ENCODE measurements at regions not wholly inside any gene's neighbourhood (a gene's known extent, or its start where the extent isn't known, plus 50 kb on each side); places are given as distances from the start of the nearest gene placed in this dataset.

GRCh38 chr13:80931118-80931517 is 590.2 kb upstream of the SPRY2 start:
- in situ Hi-C loops (cut with MboI) (no loop called here), intact Hi-C loops (cut with micrococcal nuclease; ENCODE audit: unreplicated experiment) (no loop called here)
- no peak for ATAC-seq
- Histone ChIP-seq H3K4me2 (ENCODE audit: control insufficient read depth, insufficient read depth) (no peak overlapping the region), H3K4me1 (ENCODE audit: control insufficient read depth, insufficient read depth, low read length) (no peaks in the 10 kb centered on the region), H4K20me1 (ENCODE audit: control insufficient read depth, insufficient read depth) (no peaks in the 10 kb centered on the region), H3K27me3 (replicated peaks in 1 of 2; ENCODE audit: control insufficient read depth in 2 of 2, insufficient read depth in 2 of 2, low read length in 1 of 2) (no peaks in the 10 kb centered on the region), H3K79me2 (ENCODE audit: control insufficient read depth, insufficient read depth, low read length) (no peaks in the 10 kb centered on the region), H3K9ac (ENCODE audit: control insufficient read depth, insufficient read depth, low read length) (no peak overlapping the region), H2AFZ (ENCODE audit: control insufficient read depth, low read depth, low read length) (no peak overlapping the region), H3K4me3 (no peak overlapping the region), H3K36me3 (ENCODE audit: control insufficient read depth in 2 of 2, insufficient read depth in 2 of 2, low read length in 1 of 2) (no peaks in the 10 kb centered on the region), H3K9me3 (replicated peaks; ENCODE audit: control insufficient read depth, insufficient read depth, low read length) (no peaks in the 10 kb centered on the region), H3K27ac (ENCODE audit: control insufficient read depth, insufficient read depth) (no peak overlapping the region)
- SMC1A ChIA-PET (ENCODE audit: uncharacterized antibody, unreplicated experiment) = no interaction called here
- POLR2A ChIA-PET = no interaction called here
- no TSS peak for BruUV-seq (replicated peaks)
- FAIRE-seq = no peak
- RAD21 ChIA-PET (ENCODE audit: unreplicated experiment) = no interaction called here
- CTCF ChIA-PET = no interaction called here
- DNase-seq (ENCODE audit: low read depth, low spot score) = no peak
- WGBS (ENCODE audit: insufficient coverage, insufficient replicate concordance, low lambda C conversion rate, missing lambda C conversion rate) = 0% methylated on average over 1 of the region's 1 CpG
- TF ChIP-seq ESRRA (IDR thresholded peaks at IDR 0.05; ENCODE audit: low read length) = no peak
- no peak for TF ChIP-seq POLR2AphosphoS5 (IDR thresholded peaks at IDR 0.05; ENCODE audit: low read length)
- no peak for TF ChIP-seq E2F4 (IDR thresholded peaks at IDR 0.05; ENCODE audit: low read depth, low read length)
- TF ChIP-seq NFYA (IDR thresholded peaks at IDR 0.05; ENCODE audit: borderline replicate concordance, low read depth, low read length) = no peak
- TF ChIP-seq BRCA1 (IDR thresholded peaks at IDR 0.05; ENCODE audit: low read depth, low read length) = no peak
- TF ChIP-seq STAT3 (IDR thresholded peaks at IDR 0.05; ENCODE audit: low read depth, low read length) = no peak
- TF ChIP-seq USF2 (IDR thresholded peaks at IDR 0.05; ENCODE audit: borderline replicate concordance, low read depth, low read length) = no peak
- TF ChIP-seq CUX1 (IDR thresholded peaks at IDR 0.05; ENCODE audit: insufficient replicate concordance, low read depth, low read length) = no peak
- no peak for TF ChIP-seq CBX5 (IDR thresholded peaks at IDR 0.05; ENCODE audit: low read depth)
- TF ChIP-seq BCL11A (IDR thresholded peaks at IDR 0.05; ENCODE audit: low read depth, low read length) = no peak
- TF ChIP-seq HDAC6 (IDR thresholded peaks at IDR 0.05; ENCODE audit: unreplicated experiment) = no peak
- no peak for TF ChIP-seq MYB (IDR thresholded peaks at IDR 0.05; ENCODE audit: borderline replicate concordance, low read depth, low read length)
- no peak for TF ChIP-seq ZNF622 (IDR thresholded peaks at IDR 0.05)
- TF ChIP-seq MYC (IDR thresholded peaks at IDR 0.05; ENCODE audit: insufficient read depth, insufficient read length, insufficient replicate concordance, low read length, severe bottlenecking) = no peak
- TF ChIP-seq ZNF24 (IDR thresholded peaks at IDR 0.05) = no peak
- no peak for TF ChIP-seq KDM1A (IDR thresholded peaks at IDR 0.05; ENCODE audit: borderline replicate concordance)
- no peak for TF ChIP-seq E2F8 (IDR thresholded peaks at IDR 0.05; ENCODE audit: low read depth, partially characterized antibody)

Data from GM12878 (cell line).